ENCODE measurements at regions not wholly inside any gene's neighbourhood (a gene's known extent, or its start where the extent isn't known, plus 50 kb on each side); places are given as distances from the start of the nearest gene placed in this dataset.

DNA sequence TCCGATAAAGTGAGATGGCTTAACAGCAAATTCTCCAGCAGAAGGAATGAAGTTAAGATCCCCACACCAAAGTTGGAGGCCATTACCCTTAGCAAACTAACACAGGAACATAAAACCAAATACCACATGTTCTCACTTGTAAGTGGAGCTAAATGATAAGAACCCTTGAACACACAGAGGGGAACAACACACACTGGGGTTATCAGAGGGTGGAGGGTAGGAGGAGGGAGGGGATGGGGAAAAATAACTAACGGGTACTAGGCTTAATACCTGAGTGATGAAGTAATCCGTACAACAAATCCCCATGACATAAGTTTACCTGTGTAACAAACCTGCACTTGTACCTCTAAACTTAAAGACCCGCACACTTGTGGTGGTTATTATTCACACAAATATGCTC lies 240.4 kb upstream of the NAV3 start:
- Histone ChIP-seq H3K9ac (ENCODE audit: extremely low read depth, insufficient read length, low read length) (no peak overlapping the region), H4K8ac (replicated peaks; ENCODE audit: insufficient read length, low read depth, low read length) (no peak overlapping the region), H2BK120ac (ENCODE audit: low read depth, low read length, poor library complexity, severe bottlenecking) (no peak overlapping the region), H3K79me2 (ENCODE audit: insufficient read depth, low read length) (no peaks in the 10 kb centered on the region), H3K14ac (ENCODE audit: insufficient read depth, low read length) (no peak overlapping the region), H2AFZ (ENCODE audit: low read length) (no peak overlapping the region), H4K91ac (ENCODE audit: insufficient read length, low read depth, low read length) (no peak overlapping the region), H3K4me2 (ENCODE audit: insufficient read depth, insufficient read length, low read length) (no peak overlapping the region), H2BK20ac (ENCODE audit: low read depth, low read length, poor library complexity, severe bottlenecking) (no peak overlapping the region), H3K27me3 (ENCODE audit: insufficient read depth, low read length) (no peaks in the 10 kb centered on the region), H2BK5ac (ENCODE audit: insufficient read length, low read length) (no peak overlapping the region), H3K27ac (ENCODE audit: insufficient read length, low read depth, low read length) (no peak overlapping the region), H3K56ac (ENCODE audit: insufficient read length, low read depth, low read length) (no peak overlapping the region), H3K23ac (ENCODE audit: insufficient read length, low read depth, low read length) (no peak overlapping the region), H3K4ac (ENCODE audit: low read depth, low read length) (no peak overlapping the region), H3K4me1 (ENCODE audit: insufficient read depth, low read length) (no peaks in the 10 kb centered on the region), H3K18ac (ENCODE audit: insufficient read length, low read depth, low read length) (no peak overlapping the region), H3T11ph (ENCODE audit: low read length) (no peak overlapping the region), H4K5ac (ENCODE audit: insufficient read length, low read depth, low read length) (no peak overlapping the region), H3K9me3 (ENCODE audit: control insufficient read depth, low read depth, low read length) (no peaks in the 10 kb centered on the region), H2BK15ac (ENCODE audit: low read depth, low read length) (no peak overlapping the region), H3K79me1 (ENCODE audit: insufficient read depth, low read depth, low read length, poor library complexity, severe bottlenecking) (no peaks in the 10 kb centered on the region), H3K23me2 (ENCODE audit: insufficient read length, low read depth, low read length, poor library complexity, severe bottlenecking) (no peaks in the 10 kb centered on the region), H2BK12ac (ENCODE audit: insufficient read length, low read depth, low read length) (no peak overlapping the region), H4K20me1 (ENCODE audit: control insufficient read depth, insufficient read depth, insufficient read length) (no peaks in the 10 kb centered on the region), H2AK5ac (ENCODE audit: insufficient read length, low read length) (no peak overlapping the region)
- H3K4me1 Mint-ChIP-seq: peaks cover 0 to 4% of the 10 kb centered on the region in 2 experiments; a peak in 1 of 4 replicates
- no peaks in the 10 kb centered on the region for H3K36me3 Mint-ChIP-seq (ENCODE audit: insufficient read depth in 1 of 3, low read depth in 3 of 3)
- WGBS (ENCODE audit: extremely low coverage, insufficient read length, low lambda C conversion rate): no CpG with 5 or more reads among the region's 4 CpGs
- H3K4me3 Mint-ChIP-seq: no peak overlapping the region
- H3K9me3 Mint-ChIP-seq: no peaks in the 10 kb centered on the region
- no peak for DNase-seq
- H3K27me3 Mint-ChIP-seq (ENCODE audit: low read depth): no peaks in the 10 kb centered on the region
- H3K27ac Mint-ChIP-seq: no peak overlapping the region
- TF ChIP-seq, protein P1, sequence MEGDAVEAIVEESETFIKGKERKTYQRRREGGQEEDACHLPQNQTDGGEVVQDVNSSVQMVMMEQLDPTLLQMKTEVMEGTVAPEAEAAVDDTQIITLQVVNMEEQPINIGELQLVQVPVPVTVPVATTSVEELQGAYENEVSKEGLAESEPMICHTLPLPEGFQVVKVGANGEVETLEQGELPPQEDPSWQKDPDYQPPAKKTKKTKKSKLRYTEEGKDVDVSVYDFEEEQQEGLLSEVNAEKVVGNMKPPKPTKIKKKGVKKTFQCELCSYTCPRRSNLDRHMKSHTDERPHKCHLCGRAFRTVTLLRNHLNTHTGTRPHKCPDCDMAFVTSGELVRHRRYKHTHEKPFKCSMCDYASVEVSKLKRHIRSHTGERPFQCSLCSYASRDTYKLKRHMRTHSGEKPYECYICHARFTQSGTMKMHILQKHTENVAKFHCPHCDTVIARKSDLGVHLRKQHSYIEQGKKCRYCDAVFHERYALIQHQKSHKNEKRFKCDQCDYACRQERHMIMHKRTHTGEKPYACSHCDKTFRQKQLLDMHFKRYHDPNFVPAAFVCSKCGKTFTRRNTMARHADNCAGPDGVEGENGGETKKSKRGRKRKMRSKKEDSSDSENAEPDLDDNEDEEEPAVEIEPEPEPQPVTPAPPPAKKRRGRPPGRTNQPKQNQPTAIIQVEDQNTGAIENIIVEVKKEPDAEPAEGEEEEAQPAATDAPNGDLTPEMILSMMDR (conservative IDR thresholded peaks at IDR 0.05): no peak
